Panc1 (cell line): ENCODE measurements at regions not wholly inside any gene's neighbourhood (a gene's known extent, or its start where the extent isn't known, plus 50 kb on each side); places are given as distances from the start of the nearest gene placed in this dataset.

Experiments
- ATAC-seq: fragments of 200-7000 bp; cut with Tn5 transposase; 2 replicates; pipeline ENCODE4 v1.9.1; 2020; ENCODE audit warnings: mild to moderate bottlenecking, moderate library complexity
- BruUV-seq: library from RNA; stranded (reverse); fragments of 400-500 nt; replicated peaks from 2 replicates; lab custom pipeline; 2021; lab: Mats Ljungman, UMichigan
- CTCF ChIA-PET: fragments of 300-600 bp; sonication (Branson Sonifier 250); formaldehyde crosslinking; loops from one replicate; lab custom pipeline; 2022; ENCODE audit warnings: antibody characterized with exemption; lab: Charles Lee
- POLR2A ChIA-PET: fragments of 300-600 bp; sonication (Branson Sonifier 250); formaldehyde crosslinking; loops from one replicate; lab custom pipeline; 2022; ENCODE audit warnings: antibody characterized with exemption; lab: Charles Lee
- DNase-seq: peaks from one replicate; pipeline ENCODE4 v3.0.0-alpha.2; 2010; ENCODE audit warnings: low read depth, low spot score
- H3K27ac ChIP-seq: 2 replicates; pipeline ENCODE4 v1.5.1; 2011; ENCODE audit warnings: mild to moderate bottlenecking, low read length, inconsistent platforms
- H3K27me3 ChIP-seq: fragments of 200-500 bp; sonication (Bioruptor generic); 2 replicates; pipeline ENCODE4 v1.6.0; 2014; ENCODE audit warnings: low read length, inconsistent platforms; ENCODE audit not compliant: control insufficient read depth, insufficient read depth
- H3K36me3 ChIP-seq: fragments of 200-500 bp; sonication (Bioruptor generic); 2 replicates; pipeline ENCODE4 v1.5.1; 2014; ENCODE audit warnings: inconsistent platforms, mild to moderate bottlenecking, low read length, moderate library complexity; ENCODE audit not compliant: control insufficient read depth, insufficient read depth
- H3K4me1 ChIP-seq: 2 replicates; pipeline ENCODE4 v1.5.1; 2011; ENCODE audit warnings: inconsistent platforms, mild to moderate bottlenecking, low read length, moderate library complexity; ENCODE audit not compliant: control insufficient read depth, insufficient read depth
- H3K4me3 ChIP-seq, 2 experiments: 2 replicates each; pipeline ENCODE4 v1.5.1; 2011 to 2012; ENCODE audit warnings: low read depth in 2 of 2, low read length in 2 of 2, mild to moderate bottlenecking in 2 of 2, inconsistent platforms in 1 of 2, moderate library complexity in 1 of 2
- H3K9me3 ChIP-seq: fragments of 200-500 bp; sonication (Bioruptor generic); 2 replicates; pipeline ENCODE4 v1.5.1; 2014; ENCODE audit warnings: low read depth, mild to moderate bottlenecking, inconsistent platforms, low read length, moderate library complexity; ENCODE audit not compliant: control insufficient read depth, insufficient read depth
- CTCF ChIP-seq: fragments of 450-650 bp; IDR thresholded peaks from 2 replicates; pipeline ENCODE4 v1.5.1; 2017; ENCODE audit warnings: mild to moderate bottlenecking
- POLR2AphosphoS5 ChIP-seq: IDR thresholded peaks from 2 replicates; pipeline ENCODE4 v1.6.1; 2012; ENCODE audit warnings: mild to moderate bottlenecking, low read depth, low read length, moderate library complexity
- REST ChIP-seq, 2 experiments: IDR thresholded peaks; 2 replicates each; pipeline ENCODE4 v1.6.1; 2011 to 2012; ENCODE audit warnings: low read depth in 2 of 2, control low read depth in 1 of 2, low read length in 1 of 2, mild to moderate bottlenecking in 1 of 2, moderate library complexity in 1 of 2; ENCODE audit not compliant: insufficient read depth in 1 of 2
- SIN3A ChIP-seq: IDR thresholded peaks from 2 replicates; pipeline ENCODE4 v1.6.1; 2012; ENCODE audit warnings: low read depth, mild to moderate bottlenecking, low read length, moderate library complexity, borderline replicate concordance; ENCODE audit not compliant: insufficient read depth
- TCF7L2 ChIP-seq: IDR thresholded peaks from 2 replicates; pipeline ENCODE4 v1.6.1; 2011; ENCODE audit warnings: mild to moderate bottlenecking, low read depth, low read length, inconsistent platforms
- in situ Hi-C: cut with HindIII; loops from 2 replicates; pipeline ENCODE4 v1.10.0; 2016; ENCODE audit warnings: low sequenced_read_pairs, low pct_unique_long_range_greater_than_20kb
- intact Hi-C: fragments of 100-400 bp; cut with micrococcal nuclease; formaldehyde crosslinking; loops from one replicate; pipeline ENCODE4 v1.10.0; 2022; ENCODE audit not compliant: unreplicated experiment

GRCh38 chr1:22228505-22228911, 85.6 kb upstream of the WNT4 start:
- H3K4me3 ChIP-seq = no peak overlapping the region
- no TSS peak for BruUV-seq
- in situ Hi-C loops (no loop called here), intact Hi-C loops (no loop called here)
- ChIA-PET POLR2A (no interaction called here), CTCF (no interaction called here)
- TF ChIP-seq CTCF (no peak), TCF7L2 (no peak), REST (IDR thresholded peaks at IDR 0.05; ENCODE audit: insufficient read depth in 1 of 2, low read depth in 2 of 2, low read length in 1 of 2) (no peak), SIN3A (no peak), POLR2AphosphoS5 (no peak)
- peaks cover 17% of the 10 kb centered on the region for H3K4me1 ChIP-seq
- H3K36me3 ChIP-seq = no peaks in the 10 kb centered on the region
- no peak overlapping the region for H3K27ac ChIP-seq
- H3K9me3 ChIP-seq = no peaks in the 10 kb centered on the region
- DNase-seq (no peak), ATAC-seq (peak; percentile 50)
- H3K27me3 ChIP-seq = no peaks in the 10 kb centered on the region

GRCh38 chr1:22229379-22229778, 86.5 kb upstream of the WNT4 start:
- ChIA-PET POLR2A (interaction anchor here (0.6 kb wide), 1 partner anchor 119 kb away, joined by 8 read pairs; no protein-coding TSS in a partner anchor), CTCF (no interaction called here)
- peaks cover 17% of the 10 kb centered on the region for H3K4me1 ChIP-seq
- no peak overlapping the region for H3K27ac ChIP-seq
- intact Hi-C loops = no loop called here
- H3K4me3 ChIP-seq = no peak overlapping the region
- in situ Hi-C loops = no loop called here
- peak; percentile 43 for DNase-seq
- BruUV-seq = no TSS peak
- H3K27me3 ChIP-seq = no peaks in the 10 kb centered on the region
- no peaks in the 10 kb centered on the region for H3K9me3 ChIP-seq
- no peaks in the 10 kb centered on the region for H3K36me3 ChIP-seq
- ATAC-seq = peak; percentile 83
- TF ChIP-seq TCF7L2 (no peak), CTCF (no peak), POLR2AphosphoS5 (no peak), REST (IDR thresholded peaks at IDR 0.05; ENCODE audit: insufficient read depth in 1 of 2, low read depth in 2 of 2, low read length in 1 of 2) (no peak), SIN3A (no peak)
